SH-SY5Y (cell line): ENCODE measurements at regions not wholly inside any gene's neighbourhood (a gene's known extent, or its start where the extent isn't known, plus 50 kb on each side); places are given as distances from the start of the nearest gene placed in this dataset.

Experiments
- GATA2 ChIP-seq: IDR thresholded peaks from 2 replicates; pipeline ENCODE4 v1.6.1; 2011; ENCODE audit warnings: mild to moderate bottlenecking, low read depth, low read length
- GATA3 ChIP-seq: IDR thresholded peaks from 2 replicates; pipeline ENCODE4 v1.6.1; 2011; ENCODE audit warnings: low read depth, mild to moderate bottlenecking, low read length, moderate library complexity

- TF ChIP-seq GATA3 (no peak), GATA2 (no peak)
These were observed 525.3 kb downstream of the KLF12 start for GRCh38 chr13:73608711-73609485.
